ENCODE measurements at regions not wholly inside any gene's neighbourhood (a gene's known extent, or its start where the extent isn't known, plus 50 kb on each side); places are given as distances from the start of the nearest gene placed in this dataset.

GRCh38 chr1:4132352-4133296 is 232.6 kb upstream of the C1orf174 start:
- TF ChIP-seq CTCF (IDR thresholded peaks at IDR 0.05; ENCODE audit: extremely low read depth in 1 of 2, insufficient read depth in 1 of 2, low read depth in 1 of 2, low read length in 2 of 2) (no peak), POLR2A (IDR thresholded peaks at IDR 0.05; ENCODE audit: low read depth, low read length) (no peak)
